T-helper 2 cell treated with Interferon-gamma antibody and Interleukin-4, amounts not matched to agents 5 μg/mL and 100 μg/mL, for 36 hours (primary cell): ENCODE measurements at regions not wholly inside any gene's neighbourhood (a gene's known extent, or its start where the extent isn't known, plus 50 kb on each side); places are given as distances from the start of the nearest gene placed in this dataset.

Experiments
- DNase-seq: peaks from one replicate; pipeline ENCODE4 v3.0.0; 2021; ENCODE audit warnings: low spot score
- H3K27ac Mint-ChIP-seq: one replicate; pipeline ENCODE4 v1.8.0; 2021; ENCODE audit warnings: mild to moderate bottlenecking, mixed read lengths
- H3K27me3 Mint-ChIP-seq: one replicate; pipeline ENCODE4 v1.8.0; 2021; ENCODE audit warnings: low read depth, mixed read lengths
- H3K36me3 Mint-ChIP-seq: one replicate; pipeline ENCODE4 v1.8.0; 2021; ENCODE audit warnings: low read depth, mixed read lengths
- H3K4me1 Mint-ChIP-seq: one replicate; pipeline ENCODE4 v1.8.0; 2021; ENCODE audit warnings: low read depth, mixed read lengths
- H3K4me3 Mint-ChIP-seq: one replicate; pipeline ENCODE4 v1.8.0; 2022; ENCODE audit warnings: mild to moderate bottlenecking, moderate library complexity, mixed read lengths
- H3K9me3 Mint-ChIP-seq: one replicate; pipeline ENCODE4 v1.8.0; 2021; ENCODE audit warnings: mixed read lengths

GRCh38 chr4:115841871-115842270 is 728.5 kb upstream of the NDST4 start:
- Mint-ChIP-seq H3K4me1 (no peaks in the 10 kb centered on the region), H3K27me3 (no peaks in the 10 kb centered on the region), H3K4me3 (no peak overlapping the region)

DNA sequence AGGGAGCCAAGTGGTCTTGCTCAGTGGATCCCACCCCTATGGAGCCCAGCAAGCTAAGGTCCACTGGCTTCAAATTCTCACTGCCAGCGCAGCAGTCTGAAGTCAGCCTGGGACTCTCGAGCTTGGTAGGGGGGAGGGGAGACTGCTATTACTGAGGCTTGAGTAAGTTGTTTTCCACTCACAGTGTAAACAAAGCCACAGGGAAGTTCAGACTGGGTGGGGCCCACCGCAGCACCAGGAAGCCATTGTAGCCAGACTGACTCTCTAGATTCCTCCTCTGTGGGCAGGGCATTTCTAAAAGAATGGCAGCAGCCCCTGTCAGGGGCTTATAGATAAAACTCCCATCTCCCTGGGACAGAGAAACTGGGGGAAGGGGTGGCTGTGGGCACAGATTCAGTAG is 721.0 kb upstream of the NDST4 start:
- H3K4me1 Mint-ChIP-seq = no peaks in the 10 kb centered on the region
- H3K27me3 Mint-ChIP-seq = no peaks in the 10 kb centered on the region
- no peak for DNase-seq
- H3K27ac Mint-ChIP-seq = no peak overlapping the region
- peaks cover 29% of the 10 kb centered on the region for H3K9me3 Mint-ChIP-seq
- no peak overlapping the region for H3K4me3 Mint-ChIP-seq
- no peaks in the 10 kb centered on the region for H3K36me3 Mint-ChIP-seq

More at GRCh38 chr4:115841871-115842270, 728.5 kb upstream of the NDST4 start:
- Mint-ChIP-seq H3K9me3 (peaks cover 18% of the 10 kb centered on the region), H3K36me3 (no peaks in the 10 kb centered on the region), H3K27ac (no peak overlapping the region)
- no peak for DNase-seq

DNA sequence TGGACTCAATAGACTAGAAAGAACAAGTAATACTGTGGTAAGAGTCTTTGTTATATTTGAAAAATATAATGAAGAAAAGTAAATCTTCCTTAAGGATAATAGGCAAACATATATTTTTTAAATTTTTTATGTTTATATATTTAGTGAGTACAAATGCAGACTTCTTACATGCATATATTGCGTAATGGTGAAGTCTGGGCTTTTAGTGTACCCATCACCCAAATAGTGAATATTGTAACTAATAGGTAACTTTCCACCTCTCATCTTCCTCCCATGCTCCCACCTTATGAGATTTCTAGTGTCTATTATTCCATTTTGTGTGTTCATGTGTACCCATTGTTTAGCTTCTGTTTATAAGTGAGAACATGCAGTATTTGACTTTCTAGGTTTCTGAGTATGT is 711.2 kb upstream of the NDST4 start:
- no peak overlapping the region for H3K27ac Mint-ChIP-seq
- DNase-seq = no peak
- H3K36me3 Mint-ChIP-seq = no peaks in the 10 kb centered on the region
- H3K27me3 Mint-ChIP-seq = no peaks in the 10 kb centered on the region
- H3K9me3 Mint-ChIP-seq = no peaks in the 10 kb centered on the region
- no peaks in the 10 kb centered on the region for H3K4me1 Mint-ChIP-seq
- H3K4me3 Mint-ChIP-seq = no peak overlapping the region

- Mint-ChIP-seq H3K4me1 (no peaks in the 10 kb centered on the region), H3K27me3 (no peaks in the 10 kb centered on the region), H3K36me3 (no peaks in the 10 kb centered on the region), H3K27ac (no peak overlapping the region), H3K4me3 (no peak overlapping the region), H3K9me3 (peaks cover 11% of the 10 kb centered on the region)
- DNase-seq = no peak
Measured at GRCh38 chr4:115803825-115804224, 690.4 kb upstream of the NDST4 start.

DNA sequence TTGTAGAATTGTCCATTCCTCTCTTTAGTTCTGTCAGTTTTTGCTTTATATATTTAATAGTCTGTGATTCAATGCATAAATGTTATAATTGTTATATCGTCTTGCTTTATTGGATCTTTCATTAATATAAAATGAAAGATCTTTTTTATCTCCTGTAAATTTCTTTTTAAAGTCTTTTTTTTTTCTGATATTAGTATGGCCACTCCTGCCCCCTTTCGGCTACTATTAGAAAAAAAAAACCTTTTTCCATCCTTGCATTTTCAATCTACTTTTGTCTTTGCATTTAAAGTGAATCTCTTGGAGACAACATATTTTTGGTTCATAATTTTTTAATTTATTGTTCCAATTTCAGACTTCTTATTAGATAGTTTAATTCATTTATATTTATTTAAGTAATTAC is 677.4 kb upstream of the NDST4 start:
- no peaks in the 10 kb centered on the region for H3K4me1 Mint-ChIP-seq
- no peak overlapping the region for H3K27ac Mint-ChIP-seq
- no peaks in the 10 kb centered on the region for H3K27me3 Mint-ChIP-seq
- H3K4me3 Mint-ChIP-seq = no peak overlapping the region
- no peaks in the 10 kb centered on the region for H3K36me3 Mint-ChIP-seq
- DNase-seq = no peak
- H3K9me3 Mint-ChIP-seq = no peaks in the 10 kb centered on the region

DNA sequence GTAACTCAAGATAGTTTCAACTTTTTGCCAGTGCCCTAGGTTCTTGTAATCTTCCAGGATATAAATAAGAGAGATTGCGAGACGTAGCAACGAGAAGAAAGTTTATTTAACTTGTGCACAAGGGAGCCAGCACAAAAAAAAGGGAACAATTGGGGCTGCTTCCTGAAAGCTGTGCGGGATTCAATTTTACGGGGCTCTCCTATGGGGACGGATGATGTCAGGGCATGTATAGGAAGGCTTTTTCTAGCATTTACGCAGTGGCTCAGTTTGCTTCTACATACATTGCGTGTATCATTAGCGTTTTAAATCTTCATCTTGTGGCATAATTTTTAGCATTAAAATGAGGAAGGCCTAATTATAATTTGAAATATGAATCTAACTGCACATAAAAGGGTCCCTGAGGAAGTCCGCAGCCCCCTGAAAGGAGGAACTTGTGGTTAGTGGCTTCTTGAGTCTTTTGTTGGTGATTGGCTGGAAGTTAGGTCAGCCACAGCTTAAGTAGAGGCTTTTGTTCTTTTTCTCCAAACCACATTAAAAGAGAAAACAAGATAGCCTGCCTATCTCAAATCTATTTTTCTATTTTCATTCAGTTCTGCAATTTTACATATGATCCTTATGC is 668.2 kb upstream of the NDST4 start:
- no peak overlapping the region for H3K4me3 Mint-ChIP-seq
- no peaks in the 10 kb centered on the region for H3K9me3 Mint-ChIP-seq
- no peaks in the 10 kb centered on the region for H3K27me3 Mint-ChIP-seq
- H3K4me1 Mint-ChIP-seq = peaks cover 3% of the 10 kb centered on the region
- no peak overlapping the region for H3K27ac Mint-ChIP-seq
- no peak for DNase-seq
- no peaks in the 10 kb centered on the region for H3K36me3 Mint-ChIP-seq

DNA sequence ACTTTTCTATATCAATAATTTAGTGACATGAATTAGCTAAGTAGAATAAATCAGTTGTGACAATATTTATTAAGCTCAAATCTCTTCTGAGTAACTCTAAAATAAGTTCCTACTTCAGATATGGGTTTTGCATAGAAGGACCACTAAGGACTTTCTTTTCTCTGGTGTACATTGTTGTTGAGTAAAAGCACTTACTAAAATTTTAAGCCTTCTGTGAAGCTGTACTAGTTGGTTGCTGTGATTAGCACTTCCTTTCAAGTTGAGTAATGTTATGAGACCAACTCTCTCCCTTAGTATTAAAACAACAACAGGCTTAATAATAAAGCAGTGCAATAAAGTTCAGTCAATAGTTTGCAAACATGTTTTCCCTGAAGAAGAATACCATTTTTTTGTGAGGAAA is 667.4 kb upstream of the NDST4 start:
- Mint-ChIP-seq H3K36me3 (no peaks in the 10 kb centered on the region), H3K9me3 (no peaks in the 10 kb centered on the region), H3K4me1 (peaks cover 3% of the 10 kb centered on the region), H3K27ac (no peak overlapping the region), H3K4me3 (no peak overlapping the region), H3K27me3 (no peaks in the 10 kb centered on the region)
- no peak for DNase-seq

DNA sequence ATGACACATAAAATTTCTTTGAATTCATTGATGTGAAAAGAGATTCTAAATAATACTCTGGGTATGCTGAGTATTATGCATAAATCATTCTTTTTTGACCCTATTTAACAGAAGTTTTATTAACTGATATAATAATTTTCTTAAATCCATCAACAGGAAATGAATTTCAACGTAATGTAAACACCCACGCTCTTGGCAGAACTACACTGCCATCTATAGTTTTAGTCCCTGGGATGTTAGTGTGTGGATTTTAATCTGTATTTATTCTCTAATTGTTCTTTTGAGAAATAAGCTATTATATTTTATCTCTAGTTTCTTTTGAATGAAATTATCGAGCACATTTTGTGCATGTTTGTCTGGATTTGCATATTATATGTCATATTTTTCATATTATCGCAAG is 666.8 kb upstream of the NDST4 start:
- peaks cover 3% of the 10 kb centered on the region for H3K4me1 Mint-ChIP-seq
- DNase-seq = no peak
- H3K4me3 Mint-ChIP-seq = no peak overlapping the region
- no peaks in the 10 kb centered on the region for H3K36me3 Mint-ChIP-seq
- H3K27ac Mint-ChIP-seq = no peak overlapping the region
- H3K27me3 Mint-ChIP-seq = no peaks in the 10 kb centered on the region
- H3K9me3 Mint-ChIP-seq = no peaks in the 10 kb centered on the region

DNA sequence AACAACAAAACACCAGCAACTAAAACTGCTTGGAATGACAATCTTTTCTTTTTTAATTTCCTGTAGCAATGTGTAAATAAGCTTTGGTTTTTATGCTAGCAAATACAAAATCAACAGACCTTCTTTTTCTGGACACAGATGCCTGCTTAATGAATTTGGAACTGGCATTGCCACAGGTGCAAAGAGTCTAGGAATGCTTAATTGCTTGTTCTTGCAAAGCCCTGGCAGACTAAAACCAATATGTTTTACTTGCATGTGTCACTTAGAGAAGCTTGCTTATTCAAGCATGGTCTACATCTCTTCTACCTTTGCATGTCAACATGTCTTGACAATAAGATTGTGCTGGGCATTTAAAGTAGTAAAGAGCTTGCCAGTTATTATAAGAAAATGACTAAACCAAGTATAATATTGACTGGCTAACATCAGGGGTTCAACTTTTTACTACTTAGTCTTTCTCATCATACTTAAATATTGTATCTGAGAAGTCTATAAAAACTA is 656.7 kb upstream of the NDST4 start:
- no peaks in the 10 kb centered on the region for H3K9me3 Mint-ChIP-seq
- no peaks in the 10 kb centered on the region for H3K27me3 Mint-ChIP-seq
- H3K4me3 Mint-ChIP-seq = no peak overlapping the region
- H3K36me3 Mint-ChIP-seq = no peaks in the 10 kb centered on the region
- no peak for DNase-seq
- H3K4me1 Mint-ChIP-seq = no peaks in the 10 kb centered on the region
- no peak overlapping the region for H3K27ac Mint-ChIP-seq

DNA sequence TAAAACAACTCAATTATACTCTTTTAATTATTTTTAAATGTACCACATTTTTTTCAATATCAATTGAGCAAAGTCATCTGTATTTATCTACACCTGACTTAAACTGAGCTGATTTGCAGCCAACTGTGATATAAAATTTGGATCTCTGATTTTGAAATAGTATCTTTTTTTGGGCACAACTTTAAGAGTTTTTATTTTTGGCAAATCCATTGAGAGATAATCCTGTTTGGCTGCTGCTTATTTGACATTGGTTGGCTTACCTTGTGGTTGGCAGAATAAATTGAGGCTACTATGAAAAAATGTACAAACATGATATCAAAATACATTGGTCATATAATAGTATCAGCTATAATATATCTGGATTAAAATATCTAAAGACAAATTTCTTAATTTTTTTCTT is 656.0 kb upstream of the NDST4 start:
- Mint-ChIP-seq H3K27ac (no peak overlapping the region), H3K4me3 (no peak overlapping the region), H3K36me3 (no peaks in the 10 kb centered on the region), H3K9me3 (no peaks in the 10 kb centered on the region), H3K4me1 (no peaks in the 10 kb centered on the region), H3K27me3 (no peaks in the 10 kb centered on the region)
- DNase-seq = no peak

DNA sequence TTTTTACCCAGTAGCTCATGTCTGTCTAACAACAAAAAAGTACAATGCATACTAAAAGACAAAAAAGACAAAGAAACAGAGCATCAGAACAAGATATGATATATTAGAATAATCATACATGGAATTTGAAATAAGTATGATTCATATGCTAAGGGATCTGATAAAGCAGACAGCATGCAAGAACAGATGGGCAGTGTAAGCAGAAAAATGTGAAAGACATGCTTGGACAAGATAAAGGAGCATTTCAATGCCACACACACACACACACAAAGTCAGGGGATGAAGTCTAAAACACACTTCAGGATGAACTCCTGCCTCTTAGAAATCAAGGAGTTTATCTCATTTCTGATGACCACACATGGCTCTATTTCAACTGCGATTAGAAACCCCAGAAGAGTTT is 649.6 kb upstream of the NDST4 start:
- H3K4me1 Mint-ChIP-seq = no peaks in the 10 kb centered on the region
- H3K4me3 Mint-ChIP-seq = no peak overlapping the region
- no peaks in the 10 kb centered on the region for H3K27me3 Mint-ChIP-seq
- no peak overlapping the region for H3K27ac Mint-ChIP-seq
- no peaks in the 10 kb centered on the region for H3K9me3 Mint-ChIP-seq
- no peak for DNase-seq
- no peaks in the 10 kb centered on the region for H3K36me3 Mint-ChIP-seq

- Mint-ChIP-seq H3K27me3 (no peaks in the 10 kb centered on the region), H3K4me1 (no peaks in the 10 kb centered on the region), H3K9me3 (no peaks in the 10 kb centered on the region), H3K36me3 (no peaks in the 10 kb centered on the region), H3K4me3 (no peak overlapping the region), H3K27ac (no peak overlapping the region)
- no peak for DNase-seq
Measured at GRCh38 chr4:115759231-115759630, 645.8 kb upstream of the NDST4 start.

- Mint-ChIP-seq H3K4me3 (no peak overlapping the region), H3K27me3 (no peaks in the 10 kb centered on the region), H3K36me3 (no peaks in the 10 kb centered on the region), H3K27ac (no peak overlapping the region), H3K4me1 (no peaks in the 10 kb centered on the region), H3K9me3 (peaks cover 31% of the 10 kb centered on the region)
- DNase-seq = no peak
Measured at GRCh38 chr4:115749404-115749803, 636.0 kb upstream of the NDST4 start.

DNA sequence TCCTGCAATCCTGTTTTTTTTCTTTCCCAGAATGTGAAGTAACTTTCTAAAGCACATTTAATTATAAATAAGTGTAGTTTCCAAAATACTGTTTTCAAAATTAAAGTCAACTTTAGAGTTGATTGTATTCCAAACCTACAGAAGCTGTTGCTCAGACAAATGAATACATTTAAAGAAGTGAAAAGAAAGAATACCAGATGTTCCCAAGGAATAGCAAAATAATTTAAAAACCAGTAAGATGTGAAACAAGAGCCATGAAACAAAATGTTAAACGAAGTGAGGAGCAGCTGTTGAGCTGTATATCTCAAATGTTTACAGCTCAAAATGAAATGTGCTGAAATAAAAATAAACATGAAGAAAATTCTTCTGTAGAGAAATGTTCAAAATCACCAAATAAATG is 627.4 kb upstream of the NDST4 start:
- Mint-ChIP-seq H3K36me3 (no peaks in the 10 kb centered on the region), H3K9me3 (no peaks in the 10 kb centered on the region), H3K27ac (no peak overlapping the region), H3K4me1 (no peaks in the 10 kb centered on the region), H3K4me3 (no peak overlapping the region), H3K27me3 (no peaks in the 10 kb centered on the region)
- no peak for DNase-seq

DNA sequence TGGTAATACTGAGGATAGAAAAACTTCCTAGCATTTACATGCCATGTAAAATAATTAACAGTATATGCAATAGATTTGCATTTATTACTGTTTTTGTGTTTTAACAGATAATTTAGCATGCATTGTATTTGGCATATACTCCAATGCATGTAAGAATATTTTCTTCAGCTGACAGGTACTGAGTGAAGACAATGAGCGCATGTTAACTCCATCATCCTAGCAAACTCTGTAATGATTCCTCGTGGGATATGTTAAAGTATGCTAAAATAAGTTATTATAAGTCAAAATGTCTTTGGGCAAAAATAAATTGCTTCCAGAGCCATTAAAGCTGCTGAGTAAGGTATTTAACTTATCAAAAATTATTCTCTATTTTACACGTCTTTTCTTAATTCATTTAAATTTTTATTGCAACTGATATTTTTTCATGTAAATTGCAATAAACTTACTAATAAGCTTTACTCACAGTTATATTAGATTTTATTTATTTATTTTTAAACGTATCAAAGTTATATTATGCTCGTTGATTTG is 616.4 kb upstream of the NDST4 start:
- Mint-ChIP-seq H3K36me3 (no peaks in the 10 kb centered on the region), H3K9me3 (peaks cover 4% of the 10 kb centered on the region), H3K27me3 (no peaks in the 10 kb centered on the region), H3K4me1 (no peaks in the 10 kb centered on the region), H3K27ac (no peak overlapping the region), H3K4me3 (no peak overlapping the region)
- DNase-seq = no peak
